ENCODE measurements at regions not wholly inside any gene's neighbourhood (a gene's known extent, or its start where the extent isn't known, plus 50 kb on each side); places are given as distances from the start of the nearest gene placed in this dataset.

DNA sequence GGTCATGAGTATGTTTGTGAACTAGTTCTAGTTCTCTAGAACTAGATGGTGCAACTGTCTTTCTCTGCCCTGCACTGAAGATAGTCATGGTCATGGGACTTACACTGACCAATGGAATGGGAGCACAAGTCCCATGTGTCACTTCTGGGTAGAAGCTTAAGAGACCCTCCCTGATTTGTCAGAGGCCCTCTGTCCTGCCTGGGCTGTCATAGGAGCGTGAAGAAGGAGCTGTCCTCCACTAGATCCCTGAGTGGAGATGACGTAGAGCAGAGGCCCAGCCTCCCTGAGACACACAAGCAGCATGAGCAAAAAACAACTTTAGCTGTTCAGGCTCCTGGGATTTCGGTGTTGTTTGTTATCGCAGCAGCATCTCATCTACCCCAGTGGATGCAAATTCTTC, 514.5 kb downstream of the PREX1 start:
- TF ChIP-seq, protein P1, sequence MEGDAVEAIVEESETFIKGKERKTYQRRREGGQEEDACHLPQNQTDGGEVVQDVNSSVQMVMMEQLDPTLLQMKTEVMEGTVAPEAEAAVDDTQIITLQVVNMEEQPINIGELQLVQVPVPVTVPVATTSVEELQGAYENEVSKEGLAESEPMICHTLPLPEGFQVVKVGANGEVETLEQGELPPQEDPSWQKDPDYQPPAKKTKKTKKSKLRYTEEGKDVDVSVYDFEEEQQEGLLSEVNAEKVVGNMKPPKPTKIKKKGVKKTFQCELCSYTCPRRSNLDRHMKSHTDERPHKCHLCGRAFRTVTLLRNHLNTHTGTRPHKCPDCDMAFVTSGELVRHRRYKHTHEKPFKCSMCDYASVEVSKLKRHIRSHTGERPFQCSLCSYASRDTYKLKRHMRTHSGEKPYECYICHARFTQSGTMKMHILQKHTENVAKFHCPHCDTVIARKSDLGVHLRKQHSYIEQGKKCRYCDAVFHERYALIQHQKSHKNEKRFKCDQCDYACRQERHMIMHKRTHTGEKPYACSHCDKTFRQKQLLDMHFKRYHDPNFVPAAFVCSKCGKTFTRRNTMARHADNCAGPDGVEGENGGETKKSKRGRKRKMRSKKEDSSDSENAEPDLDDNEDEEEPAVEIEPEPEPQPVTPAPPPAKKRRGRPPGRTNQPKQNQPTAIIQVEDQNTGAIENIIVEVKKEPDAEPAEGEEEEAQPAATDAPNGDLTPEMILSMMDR (IDR thresholded peaks at IDR 0.05): no peak
- no peak for TF ChIP-seq POLR2A (IDR thresholded peaks at IDR 0.05)

Data from body of pancreas (tissue), 4 donors.